ENCODE measurements at regions not wholly inside any gene's neighbourhood (a gene's known extent, or its start where the extent isn't known, plus 50 kb on each side); places are given as distances from the start of the nearest gene placed in this dataset.
"Not testable (repeated sequence)": the region's sequence is repeated elsewhere in the genome, so short reads cannot be mapped to it uniquely, and the experiment has no call there.

- H3K9me3 ChIP-seq (ENCODE audit: low read length) = no peaks in the 10 kb centered on the region
- ChIA-PET CTCF (ENCODE audit: unreplicated experiment) (no interaction called here), POLR2A (interaction anchor here (0.6 kb wide), 1 partner anchor 62 kb away, joined by 4 read pairs; no protein-coding TSS in a partner anchor)
- no peaks in the 10 kb centered on the region for H3K36me3 ChIP-seq (ENCODE audit: insufficient read depth, low read length)
- H4K20me1 ChIP-seq (ENCODE audit: insufficient read depth, low read length) = no peaks in the 10 kb centered on the region
- no peak for TF ChIP-seq EZH2phosphoT487 (IDR thresholded peaks at IDR 0.05; ENCODE audit: borderline replicate concordance, low read depth, low read length)
- BruUV-seq (replicated peaks) = no TSS peak
- no peaks in the 10 kb centered on the region for H3K9me2 ChIP-seq (ENCODE audit: insufficient read depth, low read length)
- no peak overlapping the region for H3K4me3 ChIP-seq (ENCODE audit: low read depth, low read length, poor library complexity, severe bottlenecking)
- H3K4me1 ChIP-seq (ENCODE audit: insufficient read depth, low read length, poor library complexity, severe bottlenecking) = no peaks in the 10 kb centered on the region
- no peak overlapping the region for H2AFZ ChIP-seq (ENCODE audit: low read length)
- intact Hi-C loops (cut with micrococcal nuclease; ENCODE audit: unreplicated experiment) = no loop called here
- no peak for DNase-seq (ENCODE audit: low spot score)
- H3K27ac ChIP-seq (ENCODE audit: low read depth, low read length, poor library complexity, severe bottlenecking) = no peak overlapping the region
- no peaks in the 10 kb centered on the region for H3K79me2 ChIP-seq (ENCODE audit: insufficient read depth, low read depth, low read length)
- no peak overlapping the region for H3K4me2 ChIP-seq (ENCODE audit: low read length)
These were observed 905.7 kb downstream of the PLA2G4A start for GRCh38 chr1:187734427-187734826.

GRCh38 chr1:187744665-187745064 lies 915.9 kb downstream of the PLA2G4A start:
- Histone ChIP-seq H3K9me2 (ENCODE audit: insufficient read depth, low read length) (no peaks in the 10 kb centered on the region), H2AFZ (ENCODE audit: low read length) (no peak overlapping the region), H3K4me3 (ENCODE audit: low read depth, low read length, poor library complexity, severe bottlenecking) (no peak overlapping the region), H3K27ac (ENCODE audit: low read depth, low read length, poor library complexity, severe bottlenecking) (no peak overlapping the region), H3K4me1 (ENCODE audit: insufficient read depth, low read length, poor library complexity, severe bottlenecking) (no peaks in the 10 kb centered on the region), H3K9me3 (ENCODE audit: low read length) (no peaks in the 10 kb centered on the region), H3K4me2 (ENCODE audit: low read length) (no peak overlapping the region), H3K36me3 (ENCODE audit: insufficient read depth, low read length) (no peaks in the 10 kb centered on the region), H3K79me2 (ENCODE audit: insufficient read depth, low read depth, low read length) (no peaks in the 10 kb centered on the region), H4K20me1 (ENCODE audit: insufficient read depth, low read length) (no peaks in the 10 kb centered on the region)
- DNase-seq (ENCODE audit: low spot score) = no peak
- intact Hi-C loops (cut with micrococcal nuclease; ENCODE audit: unreplicated experiment) = no loop called here
- ChIA-PET POLR2A (no interaction called here), CTCF (ENCODE audit: unreplicated experiment) (no interaction called here)
- TF ChIP-seq, protein P1, sequence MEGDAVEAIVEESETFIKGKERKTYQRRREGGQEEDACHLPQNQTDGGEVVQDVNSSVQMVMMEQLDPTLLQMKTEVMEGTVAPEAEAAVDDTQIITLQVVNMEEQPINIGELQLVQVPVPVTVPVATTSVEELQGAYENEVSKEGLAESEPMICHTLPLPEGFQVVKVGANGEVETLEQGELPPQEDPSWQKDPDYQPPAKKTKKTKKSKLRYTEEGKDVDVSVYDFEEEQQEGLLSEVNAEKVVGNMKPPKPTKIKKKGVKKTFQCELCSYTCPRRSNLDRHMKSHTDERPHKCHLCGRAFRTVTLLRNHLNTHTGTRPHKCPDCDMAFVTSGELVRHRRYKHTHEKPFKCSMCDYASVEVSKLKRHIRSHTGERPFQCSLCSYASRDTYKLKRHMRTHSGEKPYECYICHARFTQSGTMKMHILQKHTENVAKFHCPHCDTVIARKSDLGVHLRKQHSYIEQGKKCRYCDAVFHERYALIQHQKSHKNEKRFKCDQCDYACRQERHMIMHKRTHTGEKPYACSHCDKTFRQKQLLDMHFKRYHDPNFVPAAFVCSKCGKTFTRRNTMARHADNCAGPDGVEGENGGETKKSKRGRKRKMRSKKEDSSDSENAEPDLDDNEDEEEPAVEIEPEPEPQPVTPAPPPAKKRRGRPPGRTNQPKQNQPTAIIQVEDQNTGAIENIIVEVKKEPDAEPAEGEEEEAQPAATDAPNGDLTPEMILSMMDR (conservative IDR thresholded peaks at IDR 0.05; ENCODE audit: low read length) = no peak
- no peak for TF ChIP-seq EZH2phosphoT487 (IDR thresholded peaks at IDR 0.05; ENCODE audit: borderline replicate concordance, low read depth, low read length)
- no TSS peak for BruUV-seq (replicated peaks)

DNA sequence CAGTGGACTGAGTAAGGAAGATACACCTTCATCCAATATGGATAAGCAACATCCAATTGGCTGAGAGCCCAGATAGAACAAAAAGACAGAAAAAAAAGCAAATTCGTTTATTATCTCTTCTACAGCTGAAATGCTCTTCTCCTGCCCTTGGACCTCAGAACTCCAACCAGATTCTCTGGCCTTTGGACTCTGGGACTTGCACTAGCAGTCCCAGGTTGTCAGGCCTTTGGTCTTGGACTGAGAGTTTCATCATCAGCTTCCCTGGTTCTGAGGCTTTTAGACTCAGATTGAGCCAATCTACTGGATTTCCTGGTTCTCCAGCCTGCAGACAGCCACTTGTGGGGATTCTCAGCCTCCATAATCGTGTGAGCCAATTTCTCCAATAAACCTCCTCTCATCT lies 926.8 kb downstream of the PLA2G4A start:
- BruUV-seq (replicated peaks) = no TSS peak

GRCh38 chr1:187756684-187757083 lies 927.9 kb downstream of the PLA2G4A start:
- H3K79me2 ChIP-seq (ENCODE audit: insufficient read depth, low read depth, low read length); H3K4me2 ChIP-seq (ENCODE audit: low read length); H3K9me3 ChIP-seq (ENCODE audit: low read length); H3K9me2 ChIP-seq (ENCODE audit: insufficient read depth, low read length); H4K20me1 ChIP-seq (ENCODE audit: insufficient read depth, low read length); H3K4me3 ChIP-seq (ENCODE audit: low read depth, low read length, poor library complexity, severe bottlenecking); POLR2A ChIA-PET; intact Hi-C loops (cut with micrococcal nuclease; ENCODE audit: unreplicated experiment); CTCF ChIA-PET (ENCODE audit: unreplicated experiment); H3K27ac ChIP-seq (ENCODE audit: low read depth, low read length, poor library complexity, severe bottlenecking); H2AFZ ChIP-seq (ENCODE audit: low read length); DNase-seq (ENCODE audit: low spot score); H3K36me3 ChIP-seq (ENCODE audit: insufficient read depth, low read length); H3K4me1 ChIP-seq (ENCODE audit: insufficient read depth, low read length, poor library complexity, severe bottlenecking); BruUV-seq (replicated peaks): not testable (repeated sequence)

More for the DNA sequence above, 926.8 kb downstream of the PLA2G4A start:
- Histone ChIP-seq H3K36me3 (ENCODE audit: insufficient read depth, low read length) (no peaks in the 10 kb centered on the region), H4K20me1 (ENCODE audit: insufficient read depth, low read length) (no peaks in the 10 kb centered on the region), H3K4me1 (ENCODE audit: insufficient read depth, low read length, poor library complexity, severe bottlenecking) (no peaks in the 10 kb centered on the region), H3K79me2 (ENCODE audit: insufficient read depth, low read depth, low read length) (no peaks in the 10 kb centered on the region), H2AFZ (ENCODE audit: low read length) (no peak overlapping the region), H3K4me3 (ENCODE audit: low read depth, low read length, poor library complexity, severe bottlenecking) (no peak overlapping the region), H3K4me2 (ENCODE audit: low read length) (no peak overlapping the region), H3K9me2 (ENCODE audit: insufficient read depth, low read length) (no peaks in the 10 kb centered on the region), H3K27ac (ENCODE audit: low read depth, low read length, poor library complexity, severe bottlenecking) (no peak overlapping the region), H3K9me3 (ENCODE audit: low read length) (no peaks in the 10 kb centered on the region)
- DNase-seq (ENCODE audit: low spot score) = no peak
- ChIA-PET CTCF (ENCODE audit: unreplicated experiment) (no interaction called here), POLR2A (no interaction called here)
- no peak for TF ChIP-seq EZH2phosphoT487 (IDR thresholded peaks at IDR 0.05; ENCODE audit: borderline replicate concordance, low read depth, low read length)
- TF ChIP-seq, protein P1 (conservative IDR thresholded peaks at IDR 0.05; ENCODE audit: low read length) = no peak
- intact Hi-C loops (cut with micrococcal nuclease; ENCODE audit: unreplicated experiment) = no loop called here

All from OCI-LY7 (cell line).